HCT116 (cell line): ENCODE measurements at regions not wholly inside any gene's neighbourhood (a gene's known extent, or its start where the extent isn't known, plus 50 kb on each side); places are given as distances from the start of the nearest gene placed in this dataset.

Source experiments
- ATAC-seq: fragments of 200-7000 bp; cut with Tn5 transposase; 2 replicates; pipeline ENCODE4 v1.9.1; 2020; ENCODE audit warnings: mild to moderate bottlenecking, moderate library complexity
- BruUV-seq: library from RNA; stranded (reverse); fragments of 400-500 nt; replicated peaks from 2 replicates; lab custom pipeline; 2021; lab: Mats Ljungman, UMichigan
- CTCF ChIA-PET: fragments of 300-600 bp; sonication (Branson Sonifier 250); formaldehyde crosslinking; loops from one replicate; lab custom pipeline; 2021; ENCODE audit warnings: antibody characterized with exemption; lab: Charles Lee
- POLR2A ChIA-PET: fragments of 300-600, 350-600 bp; sonication (Branson Sonifier 250); formaldehyde crosslinking; loops from one replicate; lab custom pipeline; 2021; ENCODE audit warnings: antibody characterized with exemption; lab: Charles Lee
- RAD21 ChIA-PET, 2 experiments: fragments of 300-600 bp; sonication (Branson Sonifier 250); formaldehyde crosslinking; loops; one replicate each; lab custom pipeline; 2023; ENCODE audit warnings: low total read pairs in 2 of 2; ENCODE audit not compliant: uncharacterized antibody in 2 of 2, unreplicated experiment in 2 of 2, low non-redundant PET in 1 of 2; lab: Charles Lee
- DNase-seq: peaks from one replicate; pipeline ENCODE4 v3.0.0-alpha.2; 2010; ENCODE audit warnings: low read depth, low spot score
- H2AFZ ChIP-seq: fragments of 200-600 bp; shearing (Covaris generic), sonication (generic); 2 replicates; pipeline ENCODE4 v1.6.1; 2017; ENCODE audit warnings: low read depth, mixed run types, mixed read lengths, antibody characterized with exemption, low read length; ENCODE audit not compliant: poor library complexity, severe bottlenecking
- H3K27ac ChIP-seq: 2 replicates; pipeline ENCODE4 v1.5.1; 2012; ENCODE audit warnings: low read depth, low read length
- H3K27me3 ChIP-seq: fragments of 200-600 bp; sonication (generic); 2 replicates; pipeline ENCODE4 v1.6.1; 2016; ENCODE audit warnings: mixed run types, low read length, mixed read lengths; ENCODE audit not compliant: insufficient read depth
- H3K36me3 ChIP-seq, 2 experiments: fragments of 200-500 bp in 1 of 2; fragments of 200-600 bp in 1 of 2; sonication (Bioruptor generic) in 1 of 2; sonication (generic) in 1 of 2; 2 replicates each; pipeline versions ENCODE4 v1.5.1 to v1.6.1; 2014 to 2016; ENCODE audit warnings: low read length in 2 of 2, inconsistent platforms in 1 of 2, mixed read lengths in 1 of 2, mixed run types in 1 of 2; ENCODE audit not compliant: insufficient read depth in 2 of 2, control insufficient read depth in 1 of 2
- H3K4me1 ChIP-seq, 2 experiments: fragments of 200-600 bp in 1 of 2; sonication (generic) in 1 of 2; 2 replicates each; pipeline versions ENCODE4 v1.5.1 to v1.6.1; 2012 to 2017; ENCODE audit warnings: low read length in 2 of 2, inconsistent platforms in 1 of 2, mild to moderate bottlenecking in 1 of 2, mixed read lengths in 1 of 2, mixed run types in 1 of 2, moderate library complexity in 1 of 2; ENCODE audit not compliant: insufficient read depth in 2 of 2, control insufficient read depth in 1 of 2
- H3K4me2 ChIP-seq: fragments of 200-600 bp; sonication (generic); 2 replicates; pipeline ENCODE4 v1.6.1; 2017; ENCODE audit warnings: mixed run types, low read length, mixed read lengths
- H3K4me3 ChIP-seq, 2 experiments: fragments of 200-600 bp in 1 of 2; sonication (generic) in 1 of 2; replicated peaks in 1 of 2; 2 replicates each; pipeline ENCODE4 v1.5.1; 2011 to 2016; ENCODE audit warnings: low read length in 2 of 2, control low read depth in 1 of 2, low read depth in 1 of 2, mild to moderate bottlenecking in 1 of 2, mixed read lengths in 1 of 2, mixed run types in 1 of 2
- H3K79me2 ChIP-seq: fragments of 200-600 bp; sonication (generic); 2 replicates; pipeline ENCODE4 v1.6.1; 2017; ENCODE audit warnings: mild to moderate bottlenecking, mixed run types, low read length, moderate library complexity, mixed read lengths; ENCODE audit not compliant: insufficient read depth
- H3K9ac ChIP-seq: fragments of 200-600 bp; sonication (generic); 2 replicates; pipeline ENCODE4 v1.6.1; 2016; ENCODE audit warnings: low read length, mixed read lengths
- H3K9me2 ChIP-seq: fragments of 200-600 bp; sonication (generic), shearing (Covaris generic); 2 replicates; pipeline ENCODE4 v1.6.1; 2017; ENCODE audit warnings: mixed run types, mild to moderate bottlenecking, moderate library complexity; ENCODE audit not compliant: insufficient read depth
- H3K9me3 ChIP-seq, 2 experiments: fragments of 200-500 bp in 1 of 2; fragments of 200-600 bp in 1 of 2; sonication (Bioruptor generic) in 1 of 2; sonication (generic) in 1 of 2; 2 replicates each; pipeline ENCODE4 v1.6.1; 2014 to 2017; ENCODE audit warnings: low read length in 2 of 2, mixed read lengths in 2 of 2, inconsistent platforms in 1 of 2, low read depth in 1 of 2, mild to moderate bottlenecking in 1 of 2, mixed run types in 1 of 2, moderate library complexity in 1 of 2; ENCODE audit not compliant: control insufficient read depth in 1 of 2, insufficient read depth in 1 of 2
- H4K20me1 ChIP-seq: fragments of 200-600 bp; sonication (generic), shearing (Covaris generic); 2 replicates; pipeline ENCODE4 v1.6.1; 2017; ENCODE audit warnings: mixed run types, mild to moderate bottlenecking, moderate library complexity; ENCODE audit not compliant: insufficient read depth
- ATF3 ChIP-seq: IDR thresholded peaks from 2 replicates; pipeline ENCODE4 v1.6.1; 2012
- CBX3 ChIP-seq: IDR thresholded peaks from 2 replicates; pipeline ENCODE4 v1.6.1; 2012; ENCODE audit warnings: low read depth
- CEBPB ChIP-seq: IDR thresholded peaks from 2 replicates; pipeline ENCODE4 v1.6.1; 2012; ENCODE audit warnings: low read depth
- CTCF ChIP-seq, 3 experiments: fragments of 200-600 bp in 1 of 3; sonication (generic) in 1 of 3; IDR thresholded peaks in 2 of 3; conservative IDR thresholded peaks in 1 of 3; 2 replicates each; pipeline ENCODE4 v1.5.1; 2012 to 2017; ENCODE audit warnings: low read depth in 2 of 3, low read length in 2 of 3, antibody characterized with exemption in 1 of 3, borderline replicate concordance in 1 of 3, control low read depth in 1 of 3, mild to moderate bottlenecking in 1 of 3, mixed read lengths in 1 of 3, mixed run types in 1 of 3, moderate library complexity in 1 of 3; ENCODE audit not compliant: insufficient read depth in 1 of 3
- EGR1 ChIP-seq: IDR thresholded peaks from 2 replicates; pipeline ENCODE4 v1.6.1; 2012; ENCODE audit warnings: low read depth
- JUND ChIP-seq: IDR thresholded peaks from 2 replicates; pipeline ENCODE4 v1.6.1; 2012
- POLR2AphosphoS5 ChIP-seq: IDR thresholded peaks from 2 replicates; pipeline ENCODE4 v1.6.1; 2011; ENCODE audit warnings: mild to moderate bottlenecking, low read depth, low read length, moderate library complexity
- RAD21 ChIP-seq: IDR thresholded peaks from 2 replicates; pipeline ENCODE4 v1.6.1; 2012; ENCODE audit warnings: low read depth, mild to moderate bottlenecking
- SP1 ChIP-seq: IDR thresholded peaks from 2 replicates; pipeline ENCODE4 v1.6.1; 2012; ENCODE audit warnings: low read depth
- SRF ChIP-seq: IDR thresholded peaks from 2 replicates; pipeline ENCODE4 v1.6.1; 2012; ENCODE audit warnings: low read depth
- YY1 ChIP-seq: IDR thresholded peaks from 2 replicates; pipeline ENCODE4 v1.6.1; 2011; ENCODE audit warnings: low read length, low read depth, moderate library complexity, mild to moderate bottlenecking; ENCODE audit not compliant: insufficient replicate concordance; ENCODE audit errors: extremely low read depth
- ZNF274 ChIP-seq: fragments of 200-500 bp; sonication (Bioruptor generic); IDR thresholded peaks from 2 replicates; pipeline ENCODE4 v1.6.1; 2014; ENCODE audit warnings: mild to moderate bottlenecking, low read depth, low read length, inconsistent platforms
- intact Hi-C: fragments of 100-400 bp; cut with micrococcal nuclease; formaldehyde crosslinking; loops from 2 replicates; pipeline ENCODE4 v1.10.0; 2022

GRCh38 chr3:74403307-74403706 is 211.2 kb downstream of the CNTN3 start:
- Histone ChIP-seq H3K9me3 (peaks cover 4 to 23% of the 10 kb centered on the region in 2 experiments; a peak in 2 of 4 replicates), H3K9ac (no peak overlapping the region), H4K20me1 (no peaks in the 10 kb centered on the region), H3K9me2 (no peaks in the 10 kb centered on the region), H2AFZ (no peak overlapping the region), H3K27me3 (no peaks in the 10 kb centered on the region), H3K36me3 (no peaks in the 10 kb centered on the region), H3K4me1 (no peaks in the 10 kb centered on the region), H3K4me3 (no peak overlapping the region), H3K27ac (no peak overlapping the region), H3K79me2 (no peaks in the 10 kb centered on the region), H3K4me2 (no peak overlapping the region)
- ATAC-seq (no peak), DNase-seq (no peak)
- BruUV-seq = no TSS peak
- intact Hi-C loops = no loop called here
- ChIA-PET CTCF (no interaction called here), POLR2A (no interaction called here), RAD21 (no interaction called here)
- TF ChIP-seq JUND = no peak
- TF ChIP-seq CTCF (IDR thresholded peaks at IDR 0.05 in 2 of 3, conservative IDR thresholded peaks at IDR 0.05 in 1 of 3; ENCODE audit: borderline replicate concordance in 1 of 3, insufficient read depth in 1 of 3, low read depth in 2 of 3, low read length in 2 of 3) = no peak
- TF ChIP-seq CBX3 = no peak

GRCh38 chr3:74402821-74403220 is 211.6 kb downstream of the CNTN3 start:
- ChIA-PET POLR2A (no interaction called here), RAD21 (no interaction called here), CTCF (no interaction called here)
- Histone ChIP-seq H3K27me3 (no peaks in the 10 kb centered on the region), H3K9me2 (no peaks in the 10 kb centered on the region), H4K20me1 (no peaks in the 10 kb centered on the region), H3K4me1 (no peaks in the 10 kb centered on the region), H2AFZ (no peak overlapping the region), H3K4me2 (no peak overlapping the region), H3K4me3 (no peak overlapping the region), H3K79me2 (no peaks in the 10 kb centered on the region), H3K9me3 (peaks cover 4 to 18% of the 10 kb centered on the region in 2 experiments; a peak in 2 of 4 replicates), H3K9ac (no peak overlapping the region), H3K27ac (no peak overlapping the region), H3K36me3 (no peaks in the 10 kb centered on the region)
- intact Hi-C loops = no loop called here
- ATAC-seq (no peak), DNase-seq (no peak)
- BruUV-seq = no TSS peak
- TF ChIP-seq POLR2AphosphoS5 = no peak
- TF ChIP-seq RAD21 = no peak
- TF ChIP-seq SP1 = no peak
- TF ChIP-seq EGR1 = no peak
- TF ChIP-seq YY1 = no peak
- no peak for TF ChIP-seq SRF
- TF ChIP-seq CEBPB = no peak
- TF ChIP-seq ZNF274 = no peak
- no peak for TF ChIP-seq ATF3
